Trophoblast cell (in vitro differentiated cells and primary cell): ENCODE measurements at regions not wholly inside any gene's neighbourhood (a gene's known extent, or its start where the extent isn't known, plus 50 kb on each side); places are given as distances from the start of the nearest gene placed in this dataset.
A peak's percentile ranks its signal among the peaks of the same experiment; 100 is the strongest.

Experiments used
- DNase-seq, 2 donors: peaks; one replicate each; pipeline ENCODE4 v3.0.0-alpha.2; 2016
- H2AFZ ChIP-seq: 2 replicates; pipeline ENCODE4 v1.6.1; 2013; ENCODE audit warnings: low read length, moderate library complexity, mild to moderate bottlenecking; ENCODE audit not compliant: insufficient read depth, poor library complexity
- H2AK5ac ChIP-seq: 2 replicates; pipeline ENCODE4 v1.6.1; 2013; ENCODE audit warnings: mild to moderate bottlenecking, low read length
- H2BK120ac ChIP-seq: 2 replicates; pipeline ENCODE4 v1.6.1; 2013; ENCODE audit warnings: low read length, mild to moderate bottlenecking, moderate library complexity; ENCODE audit not compliant: insufficient read depth, poor library complexity
- H2BK12ac ChIP-seq: 2 replicates; pipeline ENCODE4 v1.6.1; 2013; ENCODE audit warnings: mild to moderate bottlenecking, low read length, moderate library complexity
- H2BK5ac ChIP-seq: 2 replicates; pipeline ENCODE4 v1.6.1; 2013; ENCODE audit warnings: low read length, low read depth, moderate library complexity, mild to moderate bottlenecking; ENCODE audit not compliant: poor library complexity
- H3K14ac ChIP-seq: 2 replicates; pipeline ENCODE4 v1.6.1; 2013; ENCODE audit warnings: mild to moderate bottlenecking, low read length
- H3K18ac ChIP-seq: 2 replicates; pipeline ENCODE4 v1.6.1; 2013; ENCODE audit warnings: mild to moderate bottlenecking, low read length
- H3K23ac ChIP-seq: 2 replicates; pipeline ENCODE4 v1.6.1; 2013; ENCODE audit warnings: low read length
- H3K27ac ChIP-seq: 2 replicates; pipeline ENCODE4 v1.5.1; 2013; ENCODE audit warnings: low read depth, mild to moderate bottlenecking, inconsistent platforms, low read length, moderate library complexity
- H3K27me3 ChIP-seq: 2 replicates; pipeline ENCODE4 v1.6.1; 2013; ENCODE audit warnings: inconsistent platforms, mild to moderate bottlenecking, low read length, moderate library complexity; ENCODE audit not compliant: insufficient read depth
- H3K36me3 ChIP-seq, 2 experiments: 1 replicate in 1 of 2; 2 replicates in 1 of 2; pipeline ENCODE4 v1.6.1; 2013; ENCODE audit warnings: low read length in 2 of 2, mild to moderate bottlenecking in 2 of 2, moderate library complexity in 1 of 2; ENCODE audit not compliant: insufficient read depth in 2 of 2, control insufficient read depth in 1 of 2
- H3K4ac ChIP-seq: 2 replicates; pipeline ENCODE4 v1.6.1; 2013; ENCODE audit warnings: low read depth, mild to moderate bottlenecking, low read length, moderate library complexity
- H3K4me1 ChIP-seq, 2 experiments: 1 replicate in 1 of 2; 2 replicates in 1 of 2; pipeline ENCODE4 v1.6.1; 2013; ENCODE audit warnings: low read length in 2 of 2, mild to moderate bottlenecking in 2 of 2, moderate library complexity in 1 of 2; ENCODE audit not compliant: insufficient read depth in 2 of 2, control insufficient read depth in 1 of 2
- H3K4me2 ChIP-seq: 2 replicates; pipeline ENCODE4 v1.6.1; 2013; ENCODE audit warnings: inconsistent platforms, mild to moderate bottlenecking, low read length, moderate library complexity
- H3K4me3 ChIP-seq: 2 replicates; pipeline ENCODE4 v1.5.1; 2013; ENCODE audit warnings: mild to moderate bottlenecking, low read depth, low read length, inconsistent platforms
- H3K79me1 ChIP-seq: one replicate; pipeline ENCODE4 v1.6.1; 2013; ENCODE audit warnings: low read length
- H3K79me2 ChIP-seq: 2 replicates; pipeline ENCODE4 v1.6.1; 2013; ENCODE audit warnings: low read length, mild to moderate bottlenecking; ENCODE audit not compliant: control insufficient read depth, insufficient read depth, poor library complexity
- H3K9ac ChIP-seq: 2 replicates; pipeline ENCODE4 v1.6.1; 2013; ENCODE audit warnings: mild to moderate bottlenecking, low read length
- H3K9me3 ChIP-seq: 2 replicates; pipeline ENCODE4 v1.6.1; 2013; ENCODE audit warnings: low read depth, mild to moderate bottlenecking, control low read depth, inconsistent platforms, low read length; ENCODE audit not compliant: insufficient read depth
- H4K12ac ChIP-seq: 2 replicates; pipeline ENCODE4 v1.6.1; 2013; ENCODE audit warnings: low read depth, mild to moderate bottlenecking, low read length, moderate library complexity
- H4K8ac ChIP-seq: 2 replicates; pipeline ENCODE4 v1.6.1; 2013; ENCODE audit warnings: low read depth, mild to moderate bottlenecking, low read length, moderate library complexity
- H4K91ac ChIP-seq: one replicate; pipeline ENCODE4 v1.6.1; 2013; ENCODE audit warnings: low read depth, mild to moderate bottlenecking, low read length, moderate library complexity
- WGBS: extraction: QIAGEN DNeasy Blood & Tissue Kit; methylation state at CpG from one replicate; pipeline ENCODE4 v1.1.7; 2013; ENCODE audit warnings: missing lambda C conversion rate; ENCODE audit not compliant: insufficient read length, insufficient coverage; ENCODE audit errors: extremely low coverage; 5-methylcytosine and 5-hydroxymethylcytosine counted together

DNA sequence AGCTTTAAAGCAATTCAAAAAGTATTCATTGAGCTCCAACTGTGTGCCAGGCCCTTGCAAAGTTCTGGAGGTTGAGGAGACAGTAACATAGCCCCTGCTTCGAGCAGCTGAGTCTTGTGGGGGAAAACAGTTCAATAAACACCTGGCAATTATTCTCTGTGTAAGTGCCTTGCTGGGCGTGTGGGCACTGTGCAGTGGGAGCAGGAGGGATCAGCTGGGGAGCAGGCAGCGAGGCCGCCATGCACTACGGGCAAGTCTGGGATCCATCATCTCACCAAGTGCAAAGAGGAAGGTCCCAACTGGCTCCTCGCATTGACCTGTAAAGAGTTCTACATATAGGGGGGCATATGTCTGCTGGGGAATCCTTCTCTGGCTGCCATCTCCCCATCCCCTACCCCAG is 342.2 kb upstream of the HS6ST1 start:
- no peak overlapping the region for H3K4me2 ChIP-seq
- peaks cover 11 to 12% of the 10 kb centered on the region in 2 experiments for H3K4me1 ChIP-seq
- H2AK5ac ChIP-seq, result no peak overlapping the region
- H4K8ac ChIP-seq, result no peak overlapping the region
- no peak overlapping the region for H3K18ac ChIP-seq
- no peaks in the 10 kb centered on the region for H3K36me3 ChIP-seq
- no peak overlapping the region for H3K4me3 ChIP-seq
- H3K9me3 ChIP-seq, result peaks cover 2% of the 10 kb centered on the region
- H3K14ac ChIP-seq, result no peak overlapping the region
- H3K79me1 ChIP-seq, result no peaks in the 10 kb centered on the region
- no peak overlapping the region for H2AFZ ChIP-seq
- no peak overlapping the region for H4K12ac ChIP-seq
- H4K91ac ChIP-seq, result no peak overlapping the region
- no CpG with 5 or more reads among the region's 6 CpGs for WGBS
- H2BK120ac ChIP-seq, result no peak overlapping the region
- H3K23ac ChIP-seq, result no peak overlapping the region
- H3K9ac ChIP-seq, result no peak overlapping the region
- no peak overlapping the region for H3K4ac ChIP-seq
- DNase-seq, result no peak
- H3K27me3 ChIP-seq, result no peaks in the 10 kb centered on the region
- no peak overlapping the region for H3K27ac ChIP-seq
- peaks cover 2% of the 10 kb centered on the region for H3K79me2 ChIP-seq
- H2BK12ac ChIP-seq, result no peak overlapping the region
- no peak overlapping the region for H2BK5ac ChIP-seq

GRCh38 chr2:128661311-128661710 is 342.6 kb upstream of the HS6ST1 start:
- H3K36me3 ChIP-seq, result no peaks in the 10 kb centered on the region
- no peak overlapping the region for H3K9ac ChIP-seq
- no peak overlapping the region for H4K12ac ChIP-seq
- no peaks in the 10 kb centered on the region for H3K79me1 ChIP-seq
- DNase-seq, result no peak
- peaks cover 11 to 12% of the 10 kb centered on the region in 2 experiments for H3K4me1 ChIP-seq
- H3K4me2 ChIP-seq, result no peak overlapping the region
- no peak overlapping the region for H3K4ac ChIP-seq
- H2BK5ac ChIP-seq, result no peak overlapping the region
- WGBS, result no CpG with 5 or more reads among the region's 5 CpGs
- peaks cover 2% of the 10 kb centered on the region for H3K9me3 ChIP-seq
- no peak overlapping the region for H3K27ac ChIP-seq
- H2AFZ ChIP-seq, result no peak overlapping the region
- H3K4me3 ChIP-seq, result no peak overlapping the region
- no peak overlapping the region for H3K23ac ChIP-seq
- peak overlapping the region; percentile 63 for H2BK12ac ChIP-seq
- H2AK5ac ChIP-seq, result peak overlapping the region; percentile 40
- H2BK120ac ChIP-seq, result no peak overlapping the region
- peak overlapping the region; percentile 42 for H3K14ac ChIP-seq
- peak overlapping the region; percentile 72 for H3K18ac ChIP-seq
- H3K79me2 ChIP-seq, result peaks cover 2% of the 10 kb centered on the region
- no peak overlapping the region for H4K8ac ChIP-seq
- H4K91ac ChIP-seq, result no peak overlapping the region
- no peaks in the 10 kb centered on the region for H3K27me3 ChIP-seq

DNA sequence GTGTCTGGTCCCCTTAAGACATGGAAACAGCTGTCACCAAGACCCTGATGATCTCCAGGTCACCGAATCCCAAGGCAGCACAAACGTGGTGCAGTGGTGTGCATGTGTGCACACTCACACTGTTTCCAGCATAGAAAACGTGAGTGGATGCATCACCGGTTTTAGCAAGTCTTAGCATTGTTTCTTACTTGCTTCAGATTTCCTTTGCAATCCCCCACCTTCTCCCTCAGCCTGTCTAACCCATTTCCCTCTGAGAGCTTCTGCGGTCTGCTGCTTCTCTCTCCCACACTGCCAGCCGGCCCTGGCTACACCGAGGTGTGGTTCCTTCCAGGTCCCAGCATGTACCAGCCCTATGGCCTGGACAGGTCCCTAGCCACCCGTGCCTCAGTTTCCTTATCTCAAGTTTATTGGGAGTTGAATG is 343.4 kb upstream of the HS6ST1 start:
- no peak overlapping the region for H3K27ac ChIP-seq
- H2AK5ac ChIP-seq, result no peak overlapping the region
- no peak overlapping the region for H3K4ac ChIP-seq
- H3K79me2 ChIP-seq, result peaks cover 2% of the 10 kb centered on the region
- no peak overlapping the region for H2BK120ac ChIP-seq
- peaks cover 11 to 12% of the 10 kb centered on the region in 2 experiments for H3K4me1 ChIP-seq
- no peak overlapping the region for H4K8ac ChIP-seq
- no peaks in the 10 kb centered on the region for H3K79me1 ChIP-seq
- H3K4me2 ChIP-seq, result no peak overlapping the region
- no peak overlapping the region for H2BK5ac ChIP-seq
- H2BK12ac ChIP-seq, result no peak overlapping the region
- no peak overlapping the region for H4K12ac ChIP-seq
- no peaks in the 10 kb centered on the region for H3K27me3 ChIP-seq
- no CpG with 5 or more reads among the region's 8 CpGs for WGBS
- H3K14ac ChIP-seq, result no peak overlapping the region
- no peak overlapping the region for H3K9ac ChIP-seq
- H3K36me3 ChIP-seq, result no peaks in the 10 kb centered on the region
- no peak overlapping the region for H2AFZ ChIP-seq
- H3K23ac ChIP-seq, result no peak overlapping the region
- H3K4me3 ChIP-seq, result no peak overlapping the region
- H3K9me3 ChIP-seq, result peaks cover 4% of the 10 kb centered on the region
- no peak for DNase-seq
- no peak overlapping the region for H4K91ac ChIP-seq
- H3K18ac ChIP-seq, result no peak overlapping the region

- Histone ChIP-seq H3K4ac (no peak overlapping the region), H3K4me1 (peaks cover 11 to 12% of the 10 kb centered on the region in 2 experiments), H2AFZ (no peak overlapping the region), H2AK5ac (no peak overlapping the region), H3K79me2 (peaks cover 2% of the 10 kb centered on the region), H3K18ac (no peak overlapping the region), H3K14ac (no peak overlapping the region), H3K36me3 (no peaks in the 10 kb centered on the region), H3K9ac (no peak overlapping the region), H3K4me3 (no peak overlapping the region), H4K12ac (no peak overlapping the region), H4K91ac (no peak overlapping the region), H2BK5ac (no peak overlapping the region), H3K9me3 (peaks cover 4% of the 10 kb centered on the region), H3K23ac (no peak overlapping the region), H4K8ac (no peak overlapping the region), H2BK12ac (no peak overlapping the region), H3K4me2 (no peak overlapping the region), H2BK120ac (no peak overlapping the region), H3K79me1 (no peaks in the 10 kb centered on the region), H3K27ac (no peak overlapping the region), H3K27me3 (no peaks in the 10 kb centered on the region)
- no CpG with 5 or more reads among the region's 12 CpGs for WGBS
- no peak for DNase-seq
These were observed 344.8 kb upstream of the HS6ST1 start for GRCh38 chr2:128663371-128664050.
